ENCODE measurements at regions not wholly inside any gene's neighbourhood (a gene's known extent, or its start where the extent isn't known, plus 50 kb on each side); places are given as distances from the start of the nearest gene placed in this dataset.
"Not testable (repeated sequence)": the region's sequence is repeated elsewhere in the genome, so short reads cannot be mapped to it uniquely, and the experiment has no call there.

GRCh38 chrX:122835886-122836285 is 348.2 kb upstream of the GRIA3 start:
- DNase-seq = no peak

DNA sequence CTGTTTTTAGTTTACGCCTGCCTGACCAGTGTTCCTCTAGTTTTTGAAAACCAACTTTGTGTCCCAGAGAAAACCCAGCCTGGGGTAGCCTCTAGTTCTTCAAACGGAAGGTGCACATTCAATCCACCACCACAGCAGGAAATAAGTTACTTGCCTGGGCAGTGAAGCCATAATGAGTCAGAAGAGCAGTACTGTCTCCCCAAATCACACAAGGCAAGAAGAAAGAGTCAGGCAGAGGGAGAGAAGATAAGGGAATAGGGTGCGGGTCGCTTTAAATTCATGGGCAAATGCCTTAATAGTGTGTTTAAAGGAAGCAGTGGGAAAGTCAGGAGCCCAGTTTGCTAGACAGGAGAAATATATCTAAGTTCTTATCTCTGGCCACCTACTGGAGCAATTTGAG is 333.8 kb upstream of the GRIA3 start:
- DNase-seq = no peak

DNA sequence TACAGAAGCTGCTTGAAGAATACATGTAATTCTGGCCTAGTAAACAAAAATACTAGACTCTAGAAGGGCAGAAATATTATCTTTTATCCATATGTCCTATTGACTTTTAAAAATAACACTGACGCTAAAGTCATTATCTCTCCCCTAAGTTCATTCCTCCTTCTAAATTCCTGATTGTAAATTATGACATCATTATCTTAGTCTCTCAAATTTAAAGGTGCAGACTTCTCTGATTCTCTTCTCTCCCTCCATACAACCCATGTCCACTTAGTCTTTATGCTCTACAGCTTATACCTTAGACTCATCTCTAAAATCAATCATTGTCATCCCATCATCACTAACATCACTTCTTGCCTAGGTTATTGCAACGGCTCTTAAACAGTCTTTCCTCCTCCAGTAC is 327.9 kb upstream of the GRIA3 start:
- no peak for DNase-seq

GRCh38 chrX:122857734-122858133 is 326.3 kb upstream of the GRIA3 start:
- DNase-seq = no peak

DNA sequence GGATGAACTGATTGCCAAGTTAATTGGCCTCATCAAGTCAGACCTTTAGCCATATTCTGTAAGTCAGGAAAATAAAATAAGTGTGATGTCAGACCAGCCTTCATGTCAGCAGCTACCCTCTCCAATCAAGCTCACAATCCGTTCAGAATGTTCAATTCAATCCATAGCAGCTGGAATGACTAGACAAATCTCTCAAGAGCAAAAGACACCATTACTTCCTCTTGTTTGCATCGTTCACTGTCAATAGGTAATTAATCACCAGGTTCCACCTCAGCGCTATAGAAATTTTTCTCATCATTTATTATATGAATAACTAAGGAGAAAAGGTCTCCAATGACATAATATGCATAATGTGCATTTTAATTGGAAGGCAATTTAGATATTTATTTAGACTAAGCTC is 321.0 kb upstream of the GRIA3 start:
- DNase-seq = no peak

- no peak for DNase-seq
These were observed 317.5 kb upstream of the GRIA3 start for GRCh38 chrX:122866532-122866931.

DNA sequence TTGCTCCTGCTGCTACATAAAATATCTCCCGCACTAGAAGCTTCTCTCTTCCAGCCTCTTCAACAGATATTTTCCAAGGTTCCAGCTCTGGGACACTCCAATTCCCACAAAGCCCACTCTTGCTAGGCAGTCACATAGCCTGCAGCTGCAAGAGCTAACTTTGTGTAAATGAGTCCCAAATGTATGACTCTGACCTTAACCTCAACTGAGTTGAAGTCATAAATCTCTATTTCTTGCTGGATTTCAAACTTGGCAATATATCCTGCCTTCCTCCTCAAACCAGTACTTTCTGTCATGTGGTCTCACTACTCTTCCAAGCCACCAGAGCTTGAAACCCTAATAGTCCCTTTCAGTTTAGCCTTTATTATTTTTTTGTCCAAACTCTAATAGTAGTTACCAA is 315.4 kb upstream of the GRIA3 start:
- no peak for DNase-seq

- no peak for DNase-seq
These were observed 314.9 kb upstream of the GRIA3 start for GRCh38 chrX:122869171-122869570.

GRCh38 chrX:122878269-122878668 is 305.8 kb upstream of the GRIA3 start:
- DNase-seq = no peak

DNA sequence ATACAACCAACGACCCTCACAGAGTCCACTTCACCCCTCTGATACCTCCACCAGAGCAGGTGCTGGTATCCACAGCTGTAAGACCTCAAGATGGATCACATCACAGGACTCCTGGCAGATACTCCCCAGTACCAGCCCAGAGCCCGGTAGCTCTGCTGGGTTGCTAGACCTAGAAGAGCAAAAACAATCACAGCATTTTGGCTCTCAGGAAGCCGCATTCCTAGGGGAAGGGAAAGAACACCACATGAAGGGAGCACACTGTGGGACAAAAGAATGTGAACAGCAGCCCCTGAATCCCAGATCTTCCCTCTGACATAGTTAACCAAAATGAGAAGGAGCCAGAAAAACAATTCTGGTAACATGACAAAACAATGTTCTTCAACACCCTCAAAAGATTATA is 303.1 kb upstream of the GRIA3 start:
- DNase-seq = no peak

DNA sequence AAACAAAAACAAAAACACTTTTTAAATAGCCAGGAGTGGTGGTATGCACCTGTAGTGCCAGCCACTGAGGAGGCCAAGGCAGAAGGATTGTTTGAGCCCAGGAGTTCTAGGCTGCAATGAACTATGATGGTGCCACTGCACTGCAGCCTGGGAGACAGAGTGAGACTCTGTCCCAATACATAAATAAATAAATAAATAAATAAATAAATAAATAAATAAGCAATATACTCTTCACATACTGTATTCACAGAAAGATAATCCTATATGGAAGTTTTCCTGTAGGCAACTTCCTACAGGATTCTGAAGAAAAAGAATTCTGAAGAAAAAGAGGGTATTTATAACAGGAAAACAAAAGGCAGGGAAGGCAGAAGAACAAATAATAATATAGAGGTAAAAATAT is 293.3 kb upstream of the GRIA3 start:
- DNase-seq = no peak

DNA sequence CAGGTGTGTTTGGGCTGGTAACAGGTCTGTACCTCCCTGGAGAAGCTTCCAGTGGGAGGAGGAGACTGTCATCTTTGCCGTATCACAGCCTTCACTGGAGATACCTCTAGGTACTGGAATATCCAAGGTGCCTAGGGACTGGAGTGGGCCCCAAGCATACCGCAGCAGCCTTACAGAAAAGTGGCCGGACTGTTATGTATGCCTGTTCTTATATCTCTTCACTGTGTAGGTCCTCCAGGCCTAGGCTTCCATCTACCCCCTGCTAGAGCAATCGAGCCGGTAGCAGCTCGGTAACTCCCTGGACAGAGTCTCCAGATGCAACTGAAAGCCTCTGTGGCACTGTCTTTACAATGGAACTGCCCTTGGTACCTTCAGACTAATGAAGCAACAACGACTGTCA is 277.4 kb upstream of the GRIA3 start:
- no peak for DNase-seq

DNA sequence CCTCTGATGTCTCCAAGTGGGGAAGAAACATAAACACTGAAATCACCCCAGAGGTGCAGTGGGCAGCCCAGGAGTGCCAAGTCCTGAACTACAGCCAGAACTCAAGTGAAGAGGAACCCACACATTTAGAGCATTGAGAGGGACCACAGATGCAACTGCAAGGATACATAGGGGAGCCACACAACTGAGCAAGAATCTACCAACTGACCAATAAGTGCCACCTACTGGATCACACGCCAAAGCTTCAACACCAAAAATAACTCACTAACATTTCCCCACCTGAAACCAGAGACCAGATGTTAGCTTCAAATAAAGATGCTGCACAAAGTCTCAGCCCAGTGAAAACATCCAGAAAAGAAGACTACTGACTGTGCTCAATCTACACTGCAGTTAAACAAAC is 276.7 kb upstream of the GRIA3 start:
- no peak for DNase-seq

GRCh38 chrX:122910697-122911096 is 273.4 kb upstream of the GRIA3 start:
- no peak for DNase-seq

DNA sequence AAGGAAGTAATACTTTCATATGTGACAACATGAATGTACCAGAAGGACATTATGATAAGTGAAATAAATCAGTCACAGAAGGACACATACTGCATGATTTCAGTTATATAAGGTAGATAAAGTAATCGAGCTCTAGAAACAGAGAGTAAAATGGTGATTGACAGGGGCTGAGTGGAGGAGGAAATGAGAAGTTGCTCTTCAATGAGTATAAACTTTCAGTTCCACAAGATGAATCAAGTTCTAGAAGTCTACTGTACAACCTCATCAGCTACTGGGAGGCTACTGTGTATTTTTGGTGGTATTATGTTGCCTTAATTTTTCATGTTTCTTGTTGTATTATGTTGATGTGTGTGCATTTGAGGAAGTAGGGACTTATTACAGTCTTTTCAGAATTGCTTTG is 270.9 kb upstream of the GRIA3 start:
- no peak for DNase-seq

DNA sequence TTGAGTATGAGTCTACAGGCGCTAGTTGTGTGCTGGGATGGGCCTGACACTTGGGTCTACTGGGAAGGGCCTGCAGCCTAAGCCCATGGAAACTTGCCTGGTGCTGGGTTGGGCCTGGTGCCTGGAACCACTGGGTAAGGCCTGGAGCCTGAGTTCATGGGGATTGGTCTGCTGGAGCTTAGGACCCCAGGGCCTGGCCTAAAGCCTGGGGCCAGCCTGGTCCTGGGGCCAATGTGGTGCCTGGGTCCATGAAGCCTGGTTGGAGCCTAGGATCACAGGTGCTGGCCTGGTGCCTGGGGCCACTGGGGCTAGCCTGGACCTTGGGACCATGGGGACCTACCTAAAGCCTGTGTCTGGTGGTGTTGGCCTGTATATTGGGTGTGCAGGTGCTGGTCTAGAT is 270.3 kb upstream of the GRIA3 start:
- no peak for DNase-seq

GRCh38 chrX:122914256-122914655 is 269.8 kb upstream of the GRIA3 start:
- DNase-seq = no peak

DNA sequence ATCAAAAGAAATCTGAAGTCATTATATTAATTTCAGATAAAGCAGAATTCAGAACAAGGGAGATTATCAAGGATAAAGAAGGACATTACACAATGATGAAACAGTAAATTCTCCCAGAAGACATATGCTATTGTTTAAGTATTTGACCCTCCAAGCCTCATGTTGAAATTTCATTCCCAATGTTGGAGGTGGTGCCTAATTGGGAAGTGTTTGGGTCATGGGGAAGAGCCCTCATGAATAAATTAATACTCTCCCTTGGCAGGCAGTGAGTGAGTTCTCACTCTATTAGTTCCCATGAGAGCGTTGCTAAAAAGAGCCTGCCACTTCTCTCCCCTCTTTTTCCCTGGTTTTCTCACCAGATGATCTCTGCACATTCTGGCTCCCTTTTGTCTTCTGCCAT is 249.9 kb upstream of the GRIA3 start:
- no peak for DNase-seq

- DNase-seq = no peak
These were observed 243.9 kb upstream of the GRIA3 start for GRCh38 chrX:122940199-122940598.

DNA sequence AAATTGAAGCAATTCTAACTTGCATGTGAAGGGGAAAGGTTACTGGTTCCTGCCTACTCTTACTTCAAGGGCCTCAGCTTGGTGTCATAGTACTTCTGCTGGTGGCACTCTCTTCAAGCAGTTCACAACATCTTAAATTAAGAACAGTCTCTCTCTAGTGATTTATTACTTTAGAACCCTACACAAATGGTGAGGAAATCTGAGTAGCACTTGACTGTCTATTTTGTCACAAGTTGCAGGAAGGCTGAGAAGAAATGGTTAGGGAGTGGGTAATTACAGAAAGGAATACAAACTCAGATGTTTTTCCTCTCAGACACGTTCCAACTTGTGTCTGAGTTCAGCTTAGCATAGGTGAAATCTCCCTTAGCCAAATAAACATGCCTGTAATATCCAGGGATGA is 242.3 kb upstream of the GRIA3 start:
- DNase-seq = no peak

DNA sequence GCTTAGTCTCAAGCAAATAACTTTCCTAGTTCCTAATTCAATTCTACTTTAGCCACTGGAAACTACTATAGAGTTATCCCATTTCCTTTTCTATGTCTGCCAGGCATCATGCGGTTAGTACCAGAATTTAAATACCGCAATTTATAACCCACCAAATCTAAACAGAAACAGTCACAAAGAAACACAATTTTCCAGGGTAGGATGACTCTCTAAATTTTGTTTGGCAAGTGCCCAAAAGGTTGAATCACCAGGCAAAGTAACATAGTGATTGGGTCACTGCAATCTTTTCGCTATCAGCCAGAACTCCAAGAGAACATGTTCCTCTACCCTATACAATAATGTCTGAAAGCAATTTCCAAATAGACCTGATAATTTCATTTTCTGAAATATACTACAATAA is 240.2 kb upstream of the GRIA3 start:
- DNase-seq = no peak

- DNase-seq = no peak
These were observed 238.8 kb upstream of the GRIA3 start for GRCh38 chrX:122945328-122945727.

- no peak for DNase-seq
These were observed 211.5 kb upstream of the GRIA3 start for GRCh38 chrX:122972604-122973003.

- no peak for DNase-seq
These were observed 201.6 kb upstream of the GRIA3 start for GRCh38 chrX:122982521-122982920.

DNA sequence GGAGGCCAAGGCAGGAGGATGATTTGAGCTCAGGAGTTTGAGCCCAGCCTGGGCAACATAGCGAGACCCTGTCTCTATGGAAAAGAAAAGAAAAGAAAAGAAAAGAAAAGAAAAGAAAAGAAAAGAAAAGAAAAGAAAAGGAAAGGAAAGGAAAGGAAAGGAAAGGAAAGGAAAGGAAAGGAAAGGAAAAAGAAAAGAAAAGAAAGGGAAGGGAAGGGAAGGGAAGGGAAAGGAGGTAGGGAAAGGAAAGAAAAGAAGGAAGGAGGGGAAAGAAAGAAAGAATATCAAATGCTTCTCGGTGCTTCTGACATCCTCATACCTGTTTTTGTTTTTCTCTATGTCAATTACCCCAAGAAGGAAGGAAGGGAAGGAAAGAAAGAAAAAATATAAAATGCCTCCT is 181.2 kb upstream of the GRIA3 start:
- not testable (repeated sequence) for DNase-seq

- DNase-seq = no peak
These were observed 170.9 kb upstream of the GRIA3 start for GRCh38 chrX:123013141-123013540.
